RCC 7860 (cell line): ENCODE measurements at regions not wholly inside any gene's neighbourhood (a gene's known extent, or its start where the extent isn't known, plus 50 kb on each side); places are given as distances from the start of the nearest gene placed in this dataset.
A peak's percentile ranks its signal among the peaks of the same experiment; 100 is the strongest.

Experiments
- DNase-seq: peaks from one replicate; pipeline ENCODE4 v3.0.0-alpha.2; 2015; ENCODE audit warnings: low spot score
- FAIRE-seq: peaks from 2 replicates; lab custom pipeline; 2012; peaks lifted over from hg19 to GRCh38; lab: Jason Lieb, UNC

DNA sequence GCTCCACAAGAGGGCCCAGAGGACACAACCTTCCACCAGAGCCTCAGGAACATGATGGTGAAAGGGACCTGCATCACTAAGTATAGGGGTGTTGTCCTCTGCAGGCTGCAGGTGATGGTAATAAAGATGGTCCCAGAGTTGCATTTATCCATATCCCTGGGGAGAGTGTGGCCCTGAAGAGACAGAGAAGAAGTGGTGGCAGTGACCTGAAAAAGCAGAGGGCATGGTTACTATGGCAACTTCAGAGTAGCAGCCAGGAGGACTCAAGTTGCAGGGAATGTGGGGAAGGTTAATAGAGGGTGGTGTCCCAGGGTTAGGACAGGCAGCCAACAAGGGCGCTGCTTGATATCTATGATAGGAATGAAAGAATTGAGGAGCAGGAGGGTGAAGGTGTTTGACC, 57.1 kb downstream of the HLA-A start:
- no peak for FAIRE-seq
- no peak for DNase-seq

DNA sequence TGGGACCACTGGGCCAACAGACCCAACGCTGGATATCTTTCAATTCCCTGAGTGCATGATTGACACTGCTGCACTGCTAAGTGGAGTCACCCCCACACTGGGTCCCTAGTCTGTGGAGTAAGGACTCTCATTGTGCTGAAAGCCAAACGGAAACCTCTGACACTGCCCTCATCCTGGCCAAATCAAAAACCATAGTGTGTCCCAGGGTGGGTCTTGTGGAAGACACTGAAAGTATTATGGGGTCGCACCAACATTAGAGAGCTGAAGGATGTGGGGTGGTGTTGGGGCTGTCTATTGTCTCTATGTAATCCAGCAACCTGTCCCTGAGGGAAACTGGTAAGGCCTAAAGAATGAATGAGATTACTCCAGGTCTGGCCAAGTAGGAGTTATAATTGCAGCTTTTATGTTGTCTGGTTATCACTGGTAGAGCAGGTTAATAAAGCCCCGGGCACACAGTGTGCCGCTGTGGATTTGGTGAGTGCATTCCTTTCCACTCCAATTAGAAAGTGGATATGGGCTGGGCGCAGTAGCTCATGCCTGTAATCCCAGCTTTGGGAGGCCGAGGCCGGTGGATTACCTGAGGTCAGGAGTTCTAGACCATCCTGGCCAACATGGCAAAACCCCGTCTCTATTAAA, 57.9 kb downstream of the HLA-A start:
- no peak for DNase-seq
- FAIRE-seq = no peak

DNA sequence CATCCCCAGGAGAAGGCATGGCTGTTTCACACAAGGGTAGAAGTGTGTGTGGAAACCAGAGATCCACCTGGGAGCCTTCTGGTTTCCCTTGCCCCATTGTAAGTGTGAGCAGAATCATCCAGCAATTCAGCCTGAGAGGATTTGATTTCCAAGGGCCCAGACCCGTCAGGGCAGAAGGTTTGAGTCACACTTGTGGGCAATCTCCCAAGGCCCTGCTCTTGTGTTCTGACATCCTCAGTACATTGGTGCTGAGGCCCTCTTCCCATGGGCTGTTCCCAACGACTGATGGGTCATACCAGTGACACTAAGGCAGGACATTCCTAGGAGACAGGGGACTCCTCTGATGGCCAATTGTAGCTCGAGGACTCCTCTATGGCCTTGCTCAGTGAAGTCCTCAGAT, 58.2 kb upstream of the POLR1H start:
- FAIRE-seq (no peak), DNase-seq (peak; percentile 6)

DNA sequence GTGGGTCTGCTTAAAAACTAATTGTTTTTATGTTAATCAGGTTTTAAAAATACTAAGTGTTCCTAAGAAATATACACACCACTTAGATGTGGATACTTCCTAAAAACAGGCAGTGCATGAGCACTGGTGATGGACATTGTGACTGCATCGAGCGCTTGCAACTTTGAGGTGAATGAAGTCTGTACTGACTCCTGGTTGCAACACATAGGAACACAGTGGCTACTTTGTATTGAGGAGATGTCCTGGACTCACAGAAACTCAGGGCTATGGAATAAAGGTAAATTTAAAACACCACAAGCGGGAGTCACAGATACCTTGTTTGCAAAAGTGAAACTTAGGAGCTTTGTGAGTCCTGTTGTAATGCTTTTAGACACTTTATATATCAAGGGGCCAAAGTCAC, 55.6 kb upstream of the POLR1H start:
- FAIRE-seq (no peak), DNase-seq (no peak)

DNA sequence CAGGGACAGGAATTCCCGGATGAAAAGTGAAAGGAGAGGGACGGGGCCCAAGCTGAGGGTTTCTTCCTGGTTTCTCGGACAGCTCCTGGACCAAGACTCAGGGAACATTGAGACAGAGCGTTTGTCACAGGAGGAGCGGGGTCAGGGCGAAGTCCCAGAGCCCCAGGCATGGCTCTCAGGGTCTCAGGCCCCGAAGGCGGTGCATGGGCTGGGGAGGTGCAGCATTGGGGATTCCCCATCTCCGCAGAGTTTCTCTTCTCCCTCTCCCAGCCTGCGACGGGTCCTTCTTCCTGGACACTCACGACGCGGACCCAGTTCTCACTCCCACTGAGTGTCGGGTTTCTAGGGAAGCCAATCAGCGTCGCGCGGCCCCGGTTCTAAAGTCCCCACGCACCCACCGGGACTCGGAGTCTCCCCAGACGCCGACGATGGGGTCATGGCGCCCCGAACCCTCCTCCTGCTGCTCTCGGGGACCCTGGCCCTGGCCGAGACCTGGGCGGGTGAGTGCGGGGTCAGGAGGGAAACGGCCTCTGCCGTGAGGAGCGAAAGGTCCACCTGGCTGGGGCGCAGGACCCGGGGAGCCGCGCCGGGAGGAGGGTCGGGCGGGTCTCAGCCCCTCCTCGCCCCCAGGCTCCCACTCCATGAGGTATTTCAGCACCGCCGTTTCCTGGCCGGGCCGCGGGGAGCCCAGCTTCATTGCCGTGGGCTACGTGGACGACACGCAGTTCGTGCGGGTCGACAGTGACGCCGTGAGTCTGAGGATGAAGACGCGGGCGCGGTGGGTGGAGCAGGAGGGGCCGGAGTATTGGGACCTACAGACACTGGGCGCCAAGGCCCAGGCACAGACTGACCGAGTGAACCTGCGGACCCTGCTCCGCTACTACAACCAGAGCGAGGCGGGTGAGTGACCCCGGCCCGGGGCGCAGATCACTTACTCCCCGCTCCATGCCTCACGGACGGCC, 54.6 kb upstream of the POLR1H start:
- FAIRE-seq (no peak), DNase-seq (no peak)

DNA sequence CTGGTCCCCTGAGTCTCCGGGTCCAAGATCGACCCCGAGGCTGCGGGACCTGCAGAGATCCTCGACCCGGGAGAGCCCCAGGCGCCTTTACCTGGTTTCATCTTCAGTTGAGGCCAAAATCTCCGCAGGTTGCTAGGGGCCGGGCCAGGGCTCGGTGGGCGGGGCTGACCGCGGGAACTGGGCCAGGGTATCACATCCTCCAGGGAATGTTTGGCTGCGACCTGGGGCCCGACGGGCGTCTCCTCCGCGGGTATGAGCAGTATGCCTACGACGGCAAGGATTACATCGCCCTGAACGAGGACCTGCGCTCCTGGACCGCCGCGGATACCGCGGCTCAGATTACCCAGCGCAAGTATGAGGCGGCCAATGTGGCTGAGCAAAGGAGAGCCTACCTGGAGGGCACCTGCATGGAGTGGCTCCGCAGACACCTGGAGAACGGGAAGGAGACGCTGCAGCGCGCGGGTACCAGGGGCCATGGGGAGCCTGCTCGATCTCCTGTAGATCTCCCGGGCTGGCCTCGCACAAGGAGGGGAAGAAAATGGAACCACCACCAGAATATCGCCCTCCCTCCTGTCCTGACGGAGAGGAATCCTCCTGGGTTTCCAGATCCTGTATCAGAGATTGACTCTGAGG, 53.8 kb upstream of the POLR1H start:
- no peak for DNase-seq
- FAIRE-seq = no peak

DNA sequence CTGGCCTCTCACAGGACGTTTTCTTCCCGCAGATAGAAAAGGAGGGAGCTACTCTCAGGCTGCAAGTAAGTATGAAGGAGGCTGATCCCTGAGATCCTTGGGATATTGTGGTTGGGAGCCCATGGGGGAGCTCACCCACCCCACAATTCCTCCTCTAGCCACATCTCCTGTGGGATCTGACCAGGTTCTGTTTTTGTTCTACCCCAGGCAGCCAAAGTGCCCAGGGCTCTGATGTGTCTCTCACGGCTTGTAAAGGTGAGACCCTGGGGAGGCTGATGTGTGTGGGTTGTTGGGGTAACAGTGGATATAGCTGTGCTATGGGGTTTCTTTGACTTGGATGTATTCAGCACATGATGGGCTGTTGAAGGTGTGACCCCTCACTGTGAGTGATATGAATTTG, 52.0 kb upstream of the POLR1H start:
- DNase-seq (no peak), FAIRE-seq (no peak)
